Esophagus (tissue), 2 donors: ENCODE measurements at regions not wholly inside any gene's neighbourhood (a gene's known extent, or its start where the extent isn't known, plus 50 kb on each side); places are given as distances from the start of the nearest gene placed in this dataset.

Source experiments
- H3K27ac ChIP-seq, 2 donors: one replicate each; pipeline ENCODE4 v1.5.1; 2013; ENCODE audit warnings: low read depth in 2 of 2, mild to moderate bottlenecking in 2 of 2, inconsistent platforms in 1 of 2, low read length in 1 of 2, moderate library complexity in 1 of 2
- H3K27me3 ChIP-seq, 2 donors: one replicate each; pipeline ENCODE4 v1.6.1; 2013; ENCODE audit warnings: low read length in 2 of 2, control low read depth in 1 of 2, mild to moderate bottlenecking in 1 of 2; ENCODE audit not compliant: insufficient read depth in 2 of 2, control insufficient read depth in 1 of 2
- H3K36me3 ChIP-seq, 2 donors: one replicate each; pipeline ENCODE4 v1.6.1; 2013; ENCODE audit warnings: low read length in 1 of 2; ENCODE audit not compliant: control insufficient read depth in 2 of 2, insufficient read depth in 2 of 2
- H3K4me1 ChIP-seq, 2 donors: one replicate each; pipeline ENCODE4 v1.6.1; 2013; ENCODE audit warnings: low read length in 1 of 2; ENCODE audit not compliant: control insufficient read depth in 2 of 2, insufficient read depth in 2 of 2
- H3K4me3 ChIP-seq, 2 donors: one replicate each; pipeline ENCODE4 v1.5.1; 2013; ENCODE audit warnings: low read length in 2 of 2, mild to moderate bottlenecking in 2 of 2, low read depth in 1 of 2, moderate library complexity in 1 of 2
- H3K9me3 ChIP-seq, 2 donors: one replicate each; pipeline ENCODE4 v1.6.1; 2013; ENCODE audit warnings: mild to moderate bottlenecking in 2 of 2, low read depth in 1 of 2, low read length in 1 of 2, moderate library complexity in 1 of 2; ENCODE audit not compliant: control insufficient read depth in 2 of 2, insufficient read depth in 1 of 2
- WGBS, 2 donors: extraction: QIAGEN DNeasy Blood & Tissue Kit; methylation state at CpG; one replicate each; pipeline ENCODE4 v1.1.7; 2013; 5-methylcytosine and 5-hydroxymethylcytosine counted together
- donor health status: healthy with polysubstance abuse.
- donor health status: Bipolar disorder and iron deficiency.

DNA sequence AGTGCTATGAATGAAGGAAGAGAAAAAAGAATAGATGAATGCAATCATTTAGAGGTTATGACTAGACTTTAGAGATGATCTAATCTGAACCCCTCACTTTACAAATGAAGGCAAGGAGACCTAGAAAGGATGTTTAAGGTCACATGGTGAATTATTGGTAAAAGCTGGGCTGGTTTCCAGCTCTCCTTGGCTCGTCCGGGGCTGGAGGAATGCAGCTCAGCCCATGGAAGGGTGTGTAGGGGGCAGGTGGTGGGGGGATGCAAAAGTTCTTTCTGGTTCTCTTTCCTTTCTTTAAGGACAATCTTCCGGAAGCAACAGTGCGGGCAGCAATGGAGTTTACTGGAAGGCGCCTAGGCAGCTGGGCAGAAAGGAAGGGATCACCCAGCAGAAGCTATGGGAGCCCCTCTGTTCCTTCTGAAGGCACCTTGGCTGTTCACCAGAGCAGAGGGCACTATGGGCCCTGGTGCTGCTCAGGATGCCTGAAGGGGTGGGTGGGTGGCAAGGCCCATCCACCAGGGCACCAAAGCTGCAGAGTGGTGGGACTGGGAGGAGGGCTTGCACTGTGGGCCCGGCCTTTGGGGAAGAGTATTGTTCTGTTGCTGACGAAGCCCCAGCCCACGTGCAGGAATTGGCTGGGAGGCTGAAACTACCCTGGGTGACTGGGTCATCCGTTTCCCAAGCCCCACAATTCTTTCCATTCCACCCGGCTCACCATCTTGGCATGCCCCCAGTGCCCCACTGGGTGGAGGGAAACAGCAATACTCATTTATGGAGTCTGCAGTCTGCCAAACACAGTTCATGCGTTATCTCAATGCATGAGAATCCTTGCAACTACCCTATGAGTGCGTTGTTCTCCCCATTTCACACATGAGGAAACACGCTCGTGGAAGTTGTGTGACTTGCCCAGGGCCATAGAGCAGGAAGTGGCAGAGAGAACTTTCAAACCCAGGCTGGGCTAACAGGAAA is 78.2 kb downstream of the IRF2BPL start:
- H3K4me3 ChIP-seq: no peak overlapping the region
- peak overlapping the region; percentile 65 to 86 for H3K27ac ChIP-seq
- no peaks in the 10 kb centered on the region for H3K36me3 ChIP-seq
- no peaks in the 10 kb centered on the region for H3K27me3 ChIP-seq
- H3K4me1 ChIP-seq: peaks cover 10 to 33% of the 10 kb centered on the region in 2 donors
- WGBS, 2 donors: 47 to 60% methylated on average over 14 of the region's 14 CpGs
- no peaks in the 10 kb centered on the region for H3K9me3 ChIP-seq

GRCh38 chr14:76948976-76949375 is 79.5 kb downstream of the IRF2BPL start:
- H3K36me3 ChIP-seq: no peaks in the 10 kb centered on the region
- H3K27me3 ChIP-seq: no peaks in the 10 kb centered on the region
- no peaks in the 10 kb centered on the region for H3K9me3 ChIP-seq
- no peak overlapping the region for H3K27ac ChIP-seq
- H3K4me3 ChIP-seq: no peak overlapping the region
- WGBS, 2 donors: 91 to 96% methylated on average over 6 of the region's 6 CpGs
- H3K4me1 ChIP-seq: peaks cover 10 to 29% of the 10 kb centered on the region in 2 donors

GRCh38 chr14:76948213-76948947 is 80.1 kb downstream of the IRF2BPL start:
- Histone ChIP-seq H3K27me3 (no peaks in the 10 kb centered on the region), H3K4me3 (no peak overlapping the region), H3K9me3 (no peaks in the 10 kb centered on the region), H3K27ac (peak overlapping the region; percentile 47 to 94), H3K36me3 (no peaks in the 10 kb centered on the region), H3K4me1 (peaks cover 8 to 26% of the 10 kb centered on the region in 2 donors)
- 64 to 66% methylated on average over 11 of the region's 11 CpGs for WGBS, 2 donors

- Histone ChIP-seq H3K36me3 (no peaks in the 10 kb centered on the region), H3K27ac (peak overlapping the region; percentile 47 to 94), H3K9me3 (no peaks in the 10 kb centered on the region), H3K4me3 (no peak overlapping the region), H3K27me3 (no peaks in the 10 kb centered on the region), H3K4me1 (peaks cover 7 to 23% of the 10 kb centered on the region in 2 donors)
- 36 to 40% methylated on average over 5 of the region's 5 CpGs for WGBS, 2 donors
These were observed 80.7 kb downstream of the IRF2BPL start for GRCh38 chr14:76947838-76948184.

GRCh38 chr14:76947078-76947837 is 81.2 kb downstream of the IRF2BPL start:
- H3K27ac ChIP-seq: peak overlapping the region; percentile 81 to 94
- 3% methylated on average over 26 to 28 of the region's 28 CpGs for WGBS, 2 donors
- H3K4me3 ChIP-seq: no peak overlapping the region
- H3K36me3 ChIP-seq: no peaks in the 10 kb centered on the region
- H3K9me3 ChIP-seq: no peaks in the 10 kb centered on the region
- H3K4me1 ChIP-seq: peaks cover 7 to 23% of the 10 kb centered on the region in 2 donors
- no peaks in the 10 kb centered on the region for H3K27me3 ChIP-seq

DNA sequence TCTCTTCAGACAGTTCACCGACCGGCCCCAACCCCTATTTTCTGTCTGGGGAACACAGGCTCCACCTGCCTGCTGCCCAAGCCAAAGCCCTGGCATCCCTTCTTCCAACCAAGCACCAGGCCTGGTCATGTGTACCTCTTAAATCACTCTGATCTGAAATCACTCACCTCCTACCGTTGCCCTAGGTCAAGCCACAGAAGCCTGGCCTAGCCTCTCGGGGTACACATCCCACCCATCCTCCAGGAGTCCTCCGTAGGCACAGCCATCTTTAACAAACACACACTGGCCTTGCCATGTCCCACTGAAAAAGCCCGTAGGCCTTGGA is 81.8 kb downstream of the IRF2BPL start:
- 49 to 56% methylated on average over 6 of the region's 6 CpGs for WGBS, 2 donors
- H3K36me3 ChIP-seq: no peaks in the 10 kb centered on the region
- H3K4me3 ChIP-seq: no peak overlapping the region
- no peaks in the 10 kb centered on the region for H3K27me3 ChIP-seq
- H3K9me3 ChIP-seq: no peaks in the 10 kb centered on the region
- H3K27ac ChIP-seq: peak overlapping the region; percentile 81 to 94
- H3K4me1 ChIP-seq: peaks cover 7 to 22% of the 10 kb centered on the region in 2 donors

GRCh38 chr14:76943072-76943471 is 85.4 kb downstream of the IRF2BPL start:
- no peak overlapping the region for H3K4me3 ChIP-seq
- peaks cover 0 to 4% of the 10 kb centered on the region in 2 donors for H3K9me3 ChIP-seq
- peaks cover 4 to 10% of the 10 kb centered on the region in 2 donors for H3K4me1 ChIP-seq
- H3K27ac ChIP-seq: no peak overlapping the region
- 85 to 90% methylated on average over 4 of the region's 4 CpGs for WGBS, 2 donors
- H3K27me3 ChIP-seq: no peaks in the 10 kb centered on the region
- H3K36me3 ChIP-seq: no peaks in the 10 kb centered on the region

DNA sequence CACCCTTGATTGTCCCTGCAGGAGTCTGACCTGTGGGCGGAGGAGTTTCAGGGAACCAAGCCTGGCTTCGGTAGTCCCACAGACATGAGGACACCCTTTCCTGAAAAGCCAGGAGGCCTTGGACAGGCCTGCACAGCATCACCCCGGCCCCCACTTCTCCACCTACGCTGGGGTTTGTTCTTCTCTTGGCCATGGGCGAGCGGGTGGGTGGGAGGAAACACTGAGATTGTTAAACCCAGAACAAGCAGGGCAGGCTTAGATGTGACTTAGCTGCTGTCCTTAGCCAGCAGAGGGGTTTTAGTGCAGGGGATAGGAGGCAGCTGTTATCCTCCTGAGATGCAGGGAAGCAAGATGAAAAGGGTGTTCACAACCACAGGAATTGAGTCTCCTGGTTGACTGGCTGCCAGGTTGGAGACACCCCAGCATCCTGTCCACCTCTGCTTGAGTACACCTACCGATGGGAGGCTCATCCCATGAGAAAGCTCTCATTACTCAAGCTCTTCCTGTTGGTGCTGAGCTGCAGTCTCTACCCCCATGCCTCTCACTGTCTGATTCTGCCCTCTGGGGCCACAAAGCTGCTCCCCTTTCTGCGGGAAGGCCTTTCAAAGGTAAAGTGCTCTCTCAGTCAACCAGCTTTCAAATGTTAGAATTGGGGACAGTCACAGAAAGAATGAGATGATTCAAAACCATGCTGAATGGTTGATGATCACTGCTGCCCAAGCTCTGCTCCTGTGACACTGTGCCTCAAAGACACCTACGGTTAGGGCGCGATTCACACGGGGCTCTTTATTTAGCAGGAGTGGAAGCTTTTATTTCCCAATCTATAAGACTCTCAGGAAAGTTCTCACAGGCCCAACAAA is 86.3 kb downstream of the IRF2BPL start:
- WGBS, 2 donors: 64% methylated on average over 12 of the region's 12 CpGs
- Histone ChIP-seq H3K4me1 (peaks cover 4 to 14% of the 10 kb centered on the region in 2 donors), H3K4me3 (no peak overlapping the region), H3K36me3 (no peaks in the 10 kb centered on the region), H3K9me3 (peaks cover 0 to 4% of the 10 kb centered on the region in 2 donors), H3K27me3 (no peaks in the 10 kb centered on the region), H3K27ac (no peak overlapping the region)

DNA sequence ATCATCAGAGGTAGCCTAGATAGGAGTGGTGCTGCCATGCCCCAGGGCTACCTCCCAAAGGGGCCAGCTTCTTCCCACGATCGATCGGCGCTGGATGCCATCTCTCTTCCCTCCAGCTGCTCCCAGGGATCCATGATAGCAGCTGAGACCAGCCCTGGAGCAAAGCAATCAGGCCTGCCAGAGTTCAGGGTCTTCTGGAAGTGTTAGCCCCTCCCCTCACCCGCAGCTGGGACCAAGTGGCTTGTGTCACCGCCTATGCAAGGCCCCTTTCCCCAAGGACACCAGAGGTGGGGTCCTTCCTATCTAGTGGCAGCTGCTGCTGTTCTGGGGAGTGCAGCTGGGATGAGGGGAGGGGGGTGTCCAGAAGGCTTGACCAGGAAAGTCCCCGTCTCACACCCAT is 87.0 kb downstream of the IRF2BPL start:
- Histone ChIP-seq H3K4me1 (peaks cover 2 to 10% of the 10 kb centered on the region in 2 donors), H3K4me3 (no peak overlapping the region), H3K27ac (no peak overlapping the region), H3K27me3 (no peaks in the 10 kb centered on the region), H3K36me3 (no peaks in the 10 kb centered on the region), H3K9me3 (peaks cover 0 to 4% of the 10 kb centered on the region in 2 donors)
- 92 to 93% methylated on average over 7 of the region's 7 CpGs for whole genome bisulfite sequencing, 2 donors
